GM12873 (cell line): ENCODE measurements at regions not wholly inside any gene's neighbourhood (a gene's known extent, or its start where the extent isn't known, plus 50 kb on each side); places are given as distances from the start of the nearest gene placed in this dataset.

ENCODE experiments used
- CTCF ChIP-seq: IDR thresholded peaks from 2 replicates; pipeline ENCODE4 v1.5.1; 2012; ENCODE audit warnings: low read depth, mild to moderate bottlenecking, moderate library complexity, low read length, control low read depth; ENCODE audit not compliant: insufficient read depth; ENCODE audit errors: missing control alignments

DNA sequence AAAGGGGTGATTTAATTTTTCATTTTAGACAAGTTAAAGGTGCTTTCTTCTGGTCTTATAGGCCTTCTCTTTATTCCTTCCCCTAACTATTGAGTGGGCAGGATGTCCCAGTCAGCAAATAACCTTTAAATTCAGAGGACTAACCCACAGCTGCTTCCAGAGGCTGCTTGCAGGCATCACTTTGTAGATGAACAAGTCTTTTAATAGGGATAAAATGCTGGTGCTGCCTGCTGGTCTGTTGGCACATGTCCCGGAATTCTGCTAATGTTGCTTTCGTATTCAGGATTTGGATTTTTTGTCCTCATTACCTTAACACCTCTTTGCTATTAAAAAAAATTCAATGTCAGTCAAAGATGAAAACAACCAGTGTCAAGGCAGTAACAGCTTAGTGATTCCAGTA, 132.7 kb upstream of the KL start:
- TF ChIP-seq CTCF = no peak

DNA sequence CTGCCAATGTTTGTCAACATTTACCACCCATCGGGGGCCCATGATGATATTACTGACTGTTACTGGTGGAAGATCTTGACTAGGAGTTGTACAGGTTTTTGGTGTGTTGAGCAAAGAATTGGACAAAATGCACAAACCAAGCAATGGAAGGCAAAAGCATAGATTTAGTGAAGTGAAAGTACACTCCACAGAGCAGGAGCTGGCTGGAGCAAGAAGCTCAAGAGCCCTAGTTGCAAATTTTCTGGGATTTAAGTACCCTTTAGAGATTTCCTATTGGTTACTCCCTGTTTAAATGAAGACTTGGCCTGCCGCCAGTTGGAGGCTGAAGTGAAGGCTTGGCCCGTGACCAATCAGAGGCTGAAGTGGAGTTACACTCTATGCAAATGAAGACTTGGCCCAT, 128.6 kb upstream of the KL start:
- no peak for TF ChIP-seq CTCF

DNA sequence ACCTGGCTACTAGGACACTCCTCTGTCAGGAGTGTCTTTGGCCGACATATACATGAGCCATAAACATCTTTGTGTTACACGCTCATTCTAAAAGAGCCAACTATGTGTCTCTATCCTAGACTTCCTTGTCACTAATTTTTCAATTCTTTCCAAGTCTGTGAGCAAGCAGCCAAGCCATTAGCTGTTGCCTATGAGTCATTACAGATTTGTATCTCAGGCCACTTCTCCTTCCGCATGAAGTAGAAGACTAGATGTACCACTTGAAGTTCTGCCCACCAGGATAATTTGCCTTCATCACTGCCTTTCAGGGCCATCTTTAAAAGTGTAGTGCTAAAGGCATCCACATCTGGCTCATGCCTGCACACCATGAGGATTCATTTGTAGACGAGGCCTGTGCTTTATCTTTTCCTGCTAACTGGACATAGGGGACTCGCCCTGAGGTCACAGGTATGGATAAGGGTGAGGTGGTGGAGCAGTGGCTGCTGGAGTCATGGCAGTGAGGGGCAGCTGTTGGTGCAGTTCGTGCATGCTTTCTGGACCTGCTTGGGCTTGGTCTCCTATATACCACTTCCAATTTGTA, 126.1 kb upstream of the KL start:
- no peak for TF ChIP-seq CTCF

DNA sequence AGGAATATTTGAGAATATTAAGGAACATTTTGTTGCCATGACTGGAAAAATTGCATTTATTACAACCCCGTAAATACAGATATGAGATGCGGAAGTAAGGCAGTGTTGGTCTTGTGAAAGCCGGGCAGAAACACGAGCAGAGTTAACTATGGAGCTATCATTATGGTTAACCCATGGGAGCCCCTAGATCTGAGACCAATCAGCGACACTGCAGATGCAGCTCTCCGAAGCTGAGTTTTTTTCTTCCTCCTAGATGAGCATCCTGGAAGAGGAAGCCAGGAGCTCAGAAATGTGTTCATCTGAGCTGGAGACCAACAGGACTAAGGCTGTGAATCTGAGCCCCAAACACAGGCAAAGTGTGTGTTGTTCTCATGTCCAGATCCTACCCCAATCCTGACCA, 123.0 kb upstream of the KL start:
- TF ChIP-seq CTCF = no peak

- no peak for TF ChIP-seq CTCF
These were observed 121.6 kb upstream of the KL start for GRCh38 chr13:32894589-32895001.

DNA sequence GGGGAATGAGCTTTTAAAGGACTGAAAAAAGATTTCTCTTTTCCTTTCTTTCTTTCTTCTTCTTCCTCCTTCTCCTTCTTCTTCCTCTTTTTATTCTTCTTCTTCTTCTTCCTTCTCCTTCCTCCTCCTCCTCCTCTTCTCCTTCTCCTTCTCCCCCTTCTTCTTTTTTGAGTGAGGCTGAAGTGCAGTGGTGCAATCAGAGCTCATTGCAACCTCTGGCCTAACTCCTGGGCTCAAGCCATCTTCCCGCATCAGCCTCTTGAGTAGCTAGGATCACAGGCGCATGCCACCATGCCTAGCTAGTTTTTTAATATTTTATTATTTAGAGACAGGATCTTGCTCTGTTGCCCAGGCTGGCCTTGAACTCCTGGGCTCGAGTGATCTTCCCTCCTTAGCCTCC, 120.9 kb upstream of the KL start:
- TF ChIP-seq CTCF = no peak

- TF ChIP-seq CTCF = no peak
These were observed 118.9 kb upstream of the KL start for GRCh38 chr13:32897296-32897695.
